HCT116 (cell line): ENCODE measurements at regions not wholly inside any gene's neighbourhood (a gene's known extent, or its start where the extent isn't known, plus 50 kb on each side); places are given as distances from the start of the nearest gene placed in this dataset.

ENCODE experiments used
- ATAC-seq: fragments of 200-7000 bp; cut with Tn5 transposase; 2 replicates; pipeline ENCODE4 v1.9.1; 2020; ENCODE audit warnings: mild to moderate bottlenecking, moderate library complexity
- BruUV-seq: library from RNA; stranded (reverse); fragments of 400-500 nt; replicated peaks from 2 replicates; lab custom pipeline; 2021; lab: Mats Ljungman, UMichigan
- CTCF ChIA-PET: fragments of 300-600 bp; sonication (Branson Sonifier 250); formaldehyde crosslinking; loops from one replicate; lab custom pipeline; 2021; ENCODE audit warnings: antibody characterized with exemption; lab: Charles Lee
- POLR2A ChIA-PET: fragments of 300-600, 350-600 bp; sonication (Branson Sonifier 250); formaldehyde crosslinking; loops from one replicate; lab custom pipeline; 2021; ENCODE audit warnings: antibody characterized with exemption; lab: Charles Lee
- RAD21 ChIA-PET, 2 experiments: fragments of 300-600 bp; sonication (Branson Sonifier 250); formaldehyde crosslinking; loops; one replicate each; lab custom pipeline; 2023; ENCODE audit warnings: low total read pairs in 2 of 2; ENCODE audit not compliant: uncharacterized antibody in 2 of 2, unreplicated experiment in 2 of 2, low non-redundant PET in 1 of 2; lab: Charles Lee
- DNase-seq: peaks from one replicate; pipeline ENCODE4 v3.0.0-alpha.2; 2010; ENCODE audit warnings: low read depth, low spot score
- H2AFZ ChIP-seq: fragments of 200-600 bp; shearing (Covaris generic), sonication (generic); 2 replicates; pipeline ENCODE4 v1.6.1; 2017; ENCODE audit warnings: low read depth, mixed run types, mixed read lengths, antibody characterized with exemption, low read length; ENCODE audit not compliant: poor library complexity, severe bottlenecking
- H3K27ac ChIP-seq: 2 replicates; pipeline ENCODE4 v1.5.1; 2012; ENCODE audit warnings: low read depth, low read length
- H3K27me3 ChIP-seq: fragments of 200-600 bp; sonication (generic); 2 replicates; pipeline ENCODE4 v1.6.1; 2016; ENCODE audit warnings: mixed run types, low read length, mixed read lengths; ENCODE audit not compliant: insufficient read depth
- H3K36me3 ChIP-seq, 2 experiments: fragments of 200-500 bp in 1 of 2; fragments of 200-600 bp in 1 of 2; sonication (Bioruptor generic) in 1 of 2; sonication (generic) in 1 of 2; 2 replicates each; pipeline versions ENCODE4 v1.5.1 to v1.6.1; 2014 to 2016; ENCODE audit warnings: low read length in 2 of 2, inconsistent platforms in 1 of 2, mixed read lengths in 1 of 2, mixed run types in 1 of 2; ENCODE audit not compliant: insufficient read depth in 2 of 2, control insufficient read depth in 1 of 2
- H3K4me1 ChIP-seq, 2 experiments: fragments of 200-600 bp in 1 of 2; sonication (generic) in 1 of 2; 2 replicates each; pipeline versions ENCODE4 v1.5.1 to v1.6.1; 2012 to 2017; ENCODE audit warnings: low read length in 2 of 2, inconsistent platforms in 1 of 2, mild to moderate bottlenecking in 1 of 2, mixed read lengths in 1 of 2, mixed run types in 1 of 2, moderate library complexity in 1 of 2; ENCODE audit not compliant: insufficient read depth in 2 of 2, control insufficient read depth in 1 of 2
- H3K4me2 ChIP-seq: fragments of 200-600 bp; sonication (generic); 2 replicates; pipeline ENCODE4 v1.6.1; 2017; ENCODE audit warnings: mixed run types, low read length, mixed read lengths
- H3K4me3 ChIP-seq, 2 experiments: fragments of 200-600 bp in 1 of 2; sonication (generic) in 1 of 2; replicated peaks in 1 of 2; 2 replicates each; pipeline ENCODE4 v1.5.1; 2011 to 2016; ENCODE audit warnings: low read length in 2 of 2, control low read depth in 1 of 2, low read depth in 1 of 2, mild to moderate bottlenecking in 1 of 2, mixed read lengths in 1 of 2, mixed run types in 1 of 2
- H3K79me2 ChIP-seq: fragments of 200-600 bp; sonication (generic); 2 replicates; pipeline ENCODE4 v1.6.1; 2017; ENCODE audit warnings: mild to moderate bottlenecking, mixed run types, low read length, moderate library complexity, mixed read lengths; ENCODE audit not compliant: insufficient read depth
- H3K9ac ChIP-seq: fragments of 200-600 bp; sonication (generic); 2 replicates; pipeline ENCODE4 v1.6.1; 2016; ENCODE audit warnings: low read length, mixed read lengths
- H3K9me2 ChIP-seq: fragments of 200-600 bp; sonication (generic), shearing (Covaris generic); 2 replicates; pipeline ENCODE4 v1.6.1; 2017; ENCODE audit warnings: mixed run types, mild to moderate bottlenecking, moderate library complexity; ENCODE audit not compliant: insufficient read depth
- H3K9me3 ChIP-seq, 2 experiments: fragments of 200-500 bp in 1 of 2; fragments of 200-600 bp in 1 of 2; sonication (Bioruptor generic) in 1 of 2; sonication (generic) in 1 of 2; 2 replicates each; pipeline ENCODE4 v1.6.1; 2014 to 2017; ENCODE audit warnings: low read length in 2 of 2, mixed read lengths in 2 of 2, inconsistent platforms in 1 of 2, low read depth in 1 of 2, mild to moderate bottlenecking in 1 of 2, mixed run types in 1 of 2, moderate library complexity in 1 of 2; ENCODE audit not compliant: control insufficient read depth in 1 of 2, insufficient read depth in 1 of 2
- H4K20me1 ChIP-seq: fragments of 200-600 bp; sonication (generic), shearing (Covaris generic); 2 replicates; pipeline ENCODE4 v1.6.1; 2017; ENCODE audit warnings: mixed run types, mild to moderate bottlenecking, moderate library complexity; ENCODE audit not compliant: insufficient read depth
- EZH2phosphoT487 ChIP-seq: fragments of 200-600 bp; IDR thresholded peaks from 2 replicates; pipeline ENCODE4 v1.6.1; 2018; ENCODE audit warnings: antibody characterized with exemption, borderline replicate concordance
- FOSL1 ChIP-seq: IDR thresholded peaks from 2 replicates; pipeline ENCODE4 v1.6.1; 2012; ENCODE audit warnings: low read depth
- JUND ChIP-seq: IDR thresholded peaks from 2 replicates; pipeline ENCODE4 v1.6.1; 2012
- SP1 ChIP-seq: IDR thresholded peaks from 2 replicates; pipeline ENCODE4 v1.6.1; 2012; ENCODE audit warnings: low read depth
- ZBTB33 ChIP-seq: IDR thresholded peaks from 2 replicates; pipeline ENCODE4 v1.6.1; 2011; ENCODE audit warnings: mild to moderate bottlenecking, low read length, moderate library complexity; ENCODE audit not compliant: insufficient replicate concordance; ENCODE audit errors: extremely low read depth
- intact Hi-C: fragments of 100-400 bp; cut with micrococcal nuclease; formaldehyde crosslinking; loops from 2 replicates; pipeline ENCODE4 v1.10.0; 2022

GRCh38 chr14:71591231-71591630 lies 341.0 kb upstream of the RGS6 start:
- Histone ChIP-seq H3K79me2 (no peaks in the 10 kb centered on the region), H3K27me3 (no peaks in the 10 kb centered on the region), H4K20me1 (no peaks in the 10 kb centered on the region), H3K9me3 (no peaks in the 10 kb centered on the region), H3K4me2 (no peak overlapping the region), H3K9ac (no peak overlapping the region), H3K36me3 (no peaks in the 10 kb centered on the region), H3K4me1 (peaks cover 10 to 14% of the 10 kb centered on the region in 2 experiments), H3K4me3 (no peak overlapping the region), H3K27ac (no peak overlapping the region), H2AFZ (no peak overlapping the region), H3K9me2 (no peaks in the 10 kb centered on the region)
- RAD21 ChIA-PET: no interaction called here
- ATAC-seq (no peak), DNase-seq (no peak)
- CTCF ChIA-PET: no interaction called here
- TF ChIP-seq SP1: no peak
- TF ChIP-seq ZBTB33: no peak
- intact Hi-C loops: no loop called here
- POLR2A ChIA-PET: no interaction called here
- BruUV-seq: no TSS peak

GRCh38 chr14:71591929-71592328 lies 340.3 kb upstream of the RGS6 start:
- no peaks in the 10 kb centered on the region for H3K9me2 ChIP-seq
- ChIA-PET CTCF (no interaction called here), POLR2A (interaction anchor here (0.6 kb wide), 1 partner anchor 94 kb away, joined by 3 read pairs; no protein-coding TSS in a partner anchor), RAD21 (no interaction called here)
- ATAC-seq (peak; percentile 63; the same call in 1 of the 2 replicates), DNase-seq (peak; percentile 16)
- H3K4me1 ChIP-seq: peaks cover 10 to 14% of the 10 kb centered on the region in 2 experiments
- H3K36me3 ChIP-seq: no peaks in the 10 kb centered on the region
- H4K20me1 ChIP-seq: no peaks in the 10 kb centered on the region
- no peaks in the 10 kb centered on the region for H3K9me3 ChIP-seq
- no peak overlapping the region for H3K9ac ChIP-seq
- H3K4me3 ChIP-seq: no peak overlapping the region
- H3K27me3 ChIP-seq: no peaks in the 10 kb centered on the region
- H3K79me2 ChIP-seq: no peaks in the 10 kb centered on the region
- intact Hi-C loops: no loop called here
- TF ChIP-seq FOSL1 (peak; percentile 33; the same call in 1 of the 2 replicates), JUND (peak; percentile 15; the same call in 1 of the 2 replicates), EZH2phosphoT487 (no peak), SP1 (peak; percentile 34; the same call in 1 of the 2 replicates)
- no peak overlapping the region for H2AFZ ChIP-seq
- no TSS peak for BruUV-seq
- H3K4me2 ChIP-seq: peak overlapping the region; percentile 14; the same call in 1 of the 2 replicates
- no peak overlapping the region for H3K27ac ChIP-seq
